ENCODE measurements at regions not wholly inside any gene's neighbourhood (a gene's known extent, or its start where the extent isn't known, plus 50 kb on each side); places are given as distances from the start of the nearest gene placed in this dataset.

DNA sequence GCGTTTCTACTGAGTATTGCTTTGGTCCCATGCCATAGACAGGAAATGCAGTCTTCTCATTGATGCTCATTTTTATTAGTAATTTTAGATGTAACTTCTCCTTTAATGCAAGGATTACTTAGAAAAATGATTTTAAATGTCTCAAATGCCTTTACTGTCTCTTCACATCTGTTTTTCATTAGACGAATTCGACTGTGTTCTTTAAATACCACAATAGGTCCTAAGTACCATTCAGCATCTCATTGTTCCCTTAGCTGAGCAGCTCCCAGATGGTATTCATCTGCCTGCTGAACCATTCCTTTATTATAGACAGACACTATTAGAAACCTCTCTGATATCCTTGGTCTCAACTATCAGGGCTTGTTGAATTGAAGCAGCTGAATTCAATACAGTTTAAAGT lies 113.6 kb downstream of the LSMEM1 start:
- Histone ChIP-seq H3K4me1 (no peaks in the 10 kb centered on the region), H3K27me3 (no peaks in the 10 kb centered on the region), H3K9me3 (no peaks in the 10 kb centered on the region), H3K36me3 (no peaks in the 10 kb centered on the region), H3K4me3 (no peak overlapping the region), H3K27ac (no peak overlapping the region)
- no peak for ATAC-seq (ENCODE audit: low FRiP score in 2 of 2)
- TF ChIP-seq, protein P1, sequence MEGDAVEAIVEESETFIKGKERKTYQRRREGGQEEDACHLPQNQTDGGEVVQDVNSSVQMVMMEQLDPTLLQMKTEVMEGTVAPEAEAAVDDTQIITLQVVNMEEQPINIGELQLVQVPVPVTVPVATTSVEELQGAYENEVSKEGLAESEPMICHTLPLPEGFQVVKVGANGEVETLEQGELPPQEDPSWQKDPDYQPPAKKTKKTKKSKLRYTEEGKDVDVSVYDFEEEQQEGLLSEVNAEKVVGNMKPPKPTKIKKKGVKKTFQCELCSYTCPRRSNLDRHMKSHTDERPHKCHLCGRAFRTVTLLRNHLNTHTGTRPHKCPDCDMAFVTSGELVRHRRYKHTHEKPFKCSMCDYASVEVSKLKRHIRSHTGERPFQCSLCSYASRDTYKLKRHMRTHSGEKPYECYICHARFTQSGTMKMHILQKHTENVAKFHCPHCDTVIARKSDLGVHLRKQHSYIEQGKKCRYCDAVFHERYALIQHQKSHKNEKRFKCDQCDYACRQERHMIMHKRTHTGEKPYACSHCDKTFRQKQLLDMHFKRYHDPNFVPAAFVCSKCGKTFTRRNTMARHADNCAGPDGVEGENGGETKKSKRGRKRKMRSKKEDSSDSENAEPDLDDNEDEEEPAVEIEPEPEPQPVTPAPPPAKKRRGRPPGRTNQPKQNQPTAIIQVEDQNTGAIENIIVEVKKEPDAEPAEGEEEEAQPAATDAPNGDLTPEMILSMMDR (IDR thresholded peaks at IDR 0.05) = no peak
- TF ChIP-seq EP300 (IDR thresholded peaks at IDR 0.05) (no peak), POLR2AphosphoS5 (IDR thresholded peaks at IDR 0.05) (no peak), POLR2A (IDR thresholded peaks at IDR 0.05) (no peak)
- WGBS, 2 donors = 67 to 73% methylated on average over 3 of the region's 3 CpGs
- DNase-seq = no peak

DNA sequence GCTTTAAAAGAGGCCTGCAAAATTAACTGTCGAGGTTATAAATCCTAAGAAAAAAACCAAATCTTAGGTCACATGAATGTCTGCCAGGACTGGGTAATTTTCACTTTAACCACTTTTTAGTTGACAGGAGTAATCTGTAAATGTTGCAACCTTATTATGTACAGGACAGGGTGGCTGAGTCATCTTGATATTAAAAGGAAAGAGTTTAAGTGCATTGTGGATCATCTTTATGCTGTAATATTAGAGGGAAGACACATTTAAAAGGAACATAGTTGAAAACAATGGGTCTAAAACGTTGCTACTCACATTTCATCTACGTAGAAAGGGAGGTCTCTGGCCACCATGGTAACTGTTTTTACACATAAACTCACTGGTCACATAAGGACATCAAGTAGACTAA lies 115.5 kb downstream of the LSMEM1 start:
- Histone ChIP-seq H3K4me3 (no peak overlapping the region), H3K27me3 (no peaks in the 10 kb centered on the region), H3K36me3 (no peaks in the 10 kb centered on the region), H3K9me3 (no peaks in the 10 kb centered on the region), H3K27ac (no peak overlapping the region), H3K4me1 (no peaks in the 10 kb centered on the region)
- ATAC-seq (ENCODE audit: low FRiP score in 2 of 2) = peak in 1 of 2 donors; percentile 58
- TF ChIP-seq EP300 (IDR thresholded peaks at IDR 0.05) = no peak
- TF ChIP-seq, protein P1 (IDR thresholded peaks at IDR 0.05) = no peak
- WGBS, 2 donors = 64% methylated on average over 3 of the region's 3 CpGs
- no peak for DNase-seq

DNA sequence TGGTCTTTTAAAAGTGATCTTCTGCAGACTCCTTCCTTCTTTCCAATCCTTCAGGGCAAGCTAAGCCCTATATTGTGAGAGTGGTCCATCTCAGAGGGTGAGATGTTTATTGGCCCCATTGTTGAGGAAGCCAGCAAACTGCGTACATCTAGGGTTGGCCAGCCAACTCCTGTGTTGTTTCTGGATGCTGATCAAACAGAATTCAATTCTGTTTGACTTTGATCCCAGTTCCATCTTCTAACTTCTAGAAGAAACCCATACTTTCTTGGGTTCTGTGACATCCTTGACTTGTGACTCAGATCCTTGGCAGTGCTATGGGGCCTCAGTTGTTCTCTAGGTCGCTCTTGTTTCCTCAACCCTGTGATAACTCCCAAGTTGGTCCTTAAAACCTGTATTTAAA lies 116.2 kb downstream of the LSMEM1 start:
- TF ChIP-seq, protein P1 (IDR thresholded peaks at IDR 0.05) = no peak
- TF ChIP-seq EP300 (IDR thresholded peaks at IDR 0.05) (no peak), POLR2A (IDR thresholded peaks at IDR 0.05) (no peak), POLR2AphosphoS5 (IDR thresholded peaks at IDR 0.05) (no peak)
- no peak for ATAC-seq (ENCODE audit: low FRiP score in 2 of 2)
- H3K4me3 ChIP-seq = no peak overlapping the region
- H3K27ac ChIP-seq = no peak overlapping the region
- H3K9me3 ChIP-seq = no peaks in the 10 kb centered on the region
- DNase-seq = no peak
- H3K27me3 ChIP-seq = no peaks in the 10 kb centered on the region
- no peaks in the 10 kb centered on the region for H3K4me1 ChIP-seq
- H3K36me3 ChIP-seq = no peaks in the 10 kb centered on the region
- 65 to 83% methylated on average over 2 of the region's 2 CpGs for WGBS, 2 donors

DNA sequence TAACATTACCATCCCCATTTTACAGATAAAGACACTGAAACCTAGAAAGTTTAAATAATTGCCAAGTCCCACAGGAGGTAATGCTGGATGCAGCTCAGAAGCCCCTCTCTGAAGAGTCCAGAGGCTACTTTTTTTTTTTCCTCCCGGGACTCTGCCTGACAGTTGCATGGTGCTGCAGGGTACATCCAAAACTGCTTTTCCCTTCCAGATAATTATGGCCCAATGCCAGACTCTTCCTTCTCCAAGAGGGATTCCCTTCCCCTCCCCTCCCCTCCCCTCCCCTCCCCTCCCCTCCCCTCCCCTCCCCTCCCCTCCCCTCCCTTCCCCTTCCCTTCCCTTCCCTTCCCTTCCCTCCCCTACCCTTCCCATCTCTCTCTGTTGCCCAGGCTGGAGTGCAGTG lies 122.9 kb downstream of the LSMEM1 start:
- Histone ChIP-seq H3K36me3 (no peaks in the 10 kb centered on the region), H3K27ac (no peak overlapping the region), H3K9me3 (no peaks in the 10 kb centered on the region), H3K27me3 (no peaks in the 10 kb centered on the region), H3K4me3 (no peak overlapping the region), H3K4me1 (no peaks in the 10 kb centered on the region)
- 71 to 79% methylated on average over 1 of the region's 1 CpG for WGBS, 2 donors
- ATAC-seq (ENCODE audit: low FRiP score in 2 of 2) (no peak), DNase-seq (no peak)
- TF ChIP-seq, protein P1 (IDR thresholded peaks at IDR 0.05) = no peak
- TF ChIP-seq POLR2A (IDR thresholded peaks at IDR 0.05) = no peak
- no peak for TF ChIP-seq POLR2AphosphoS5 (IDR thresholded peaks at IDR 0.05)
- no peak for TF ChIP-seq EP300 (IDR thresholded peaks at IDR 0.05)

DNA sequence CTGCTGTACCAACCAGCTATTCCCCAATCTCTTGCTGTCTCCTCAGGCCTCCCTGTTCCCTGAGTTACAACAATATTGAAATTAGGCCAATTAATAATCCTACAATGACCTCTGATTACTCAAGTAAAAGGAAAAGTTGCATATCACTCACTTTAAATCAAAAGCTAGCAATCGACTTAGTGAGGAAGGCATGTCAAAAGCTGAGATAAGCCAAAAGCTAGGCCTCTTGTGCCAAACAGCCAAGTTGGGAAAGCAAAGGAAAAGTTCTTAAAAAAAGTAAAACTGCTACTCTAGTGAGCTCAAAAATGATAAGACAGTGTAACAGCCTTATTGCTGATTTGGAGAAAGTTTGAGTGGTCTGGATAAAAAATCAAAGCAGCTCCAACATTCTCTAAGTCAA lies 129.8 kb downstream of the LSMEM1 start:
- Histone ChIP-seq H3K9me3 (no peaks in the 10 kb centered on the region), H3K27ac (no peak overlapping the region), H3K4me1 (no peaks in the 10 kb centered on the region), H3K27me3 (no peaks in the 10 kb centered on the region), H3K36me3 (no peaks in the 10 kb centered on the region), H3K4me3 (no peak overlapping the region)
- DNase-seq (no peak), ATAC-seq (ENCODE audit: low FRiP score in 2 of 2) (no peak)
- TF ChIP-seq EP300 (IDR thresholded peaks at IDR 0.05) (no peak), POLR2A (IDR thresholded peaks at IDR 0.05) (no peak), POLR2AphosphoS5 (IDR thresholded peaks at IDR 0.05) (no peak)
- WGBS, 2 donors = 32 to 36% methylated on average over 1 of the region's 1 CpG

Data from upper lobe of left lung (tissue), 6 donors.